Caco-2 (cell line): ENCODE measurements at regions not wholly inside any gene's neighbourhood (a gene's known extent, or its start where the extent isn't known, plus 50 kb on each side); places are given as distances from the start of the nearest gene placed in this dataset.

Source experiments
- BruUV-seq: library from RNA; stranded (reverse); fragments of 400-500 nt; replicated peaks from 2 replicates; lab custom pipeline; 2021; lab: Mats Ljungman, UMichigan
- CTCF ChIA-PET: fragments of 300-600 bp; sonication (Branson Sonifier 250); formaldehyde crosslinking; loops from one replicate; lab custom pipeline; 2022; ENCODE audit warnings: antibody characterized with exemption; lab: Charles Lee
- POLR2A ChIA-PET: fragments of 300-600 bp; sonication (Branson Sonifier 250); formaldehyde crosslinking; loops from one replicate; lab custom pipeline; 2022; ENCODE audit warnings: antibody characterized with exemption; lab: Charles Lee
- DNase-seq, 2 experiments: peaks; one replicate each; pipeline versions ENCODE4 v3.0.0 to v3.0.0-alpha.2; 2020 to 2022
- H3K27me3 ChIP-seq: replicated peaks from 2 replicates; pipeline ENCODE4 v1.6.0; 2011; ENCODE audit warnings: low read length; ENCODE audit not compliant: control insufficient read depth, insufficient read depth
- H3K36me3 ChIP-seq: 2 replicates; pipeline ENCODE4 v1.5.1; 2011; ENCODE audit warnings: low read length; ENCODE audit not compliant: control insufficient read depth, insufficient read depth
- H3K4me1 ChIP-seq: fragments of 250-450 bp; sonication (Bioruptor Pico); 2 replicates; pipeline ENCODE4 v1.5.1; 2020; ENCODE audit warnings: mild to moderate bottlenecking
- H3K4me3 ChIP-seq: 2 replicates; pipeline ENCODE4 v1.5.1; 2011; ENCODE audit warnings: low read depth, mild to moderate bottlenecking, control low read depth, low read length
- H3K9me3 ChIP-seq: fragments of 250-450 bp; sonication (Bioruptor Pico); 2 replicates; pipeline ENCODE4 v1.5.1; 2020; ENCODE audit warnings: mild to moderate bottlenecking, moderate library complexity
- H3K27ac Mint-ChIP-seq: one replicate; pipeline ENCODE4 v1.8.0; 2022; ENCODE audit warnings: mixed read lengths; ENCODE audit not compliant: unreplicated experiment
- H3K27me3 Mint-ChIP-seq: one replicate; pipeline ENCODE4 v1.8.0; 2022; ENCODE audit warnings: mixed read lengths; ENCODE audit not compliant: insufficient read depth, unreplicated experiment
- H3K36me3 Mint-ChIP-seq: one replicate; pipeline ENCODE4 v1.8.0; 2022; ENCODE audit warnings: mild to moderate bottlenecking, mixed read lengths; ENCODE audit not compliant: insufficient read depth, unreplicated experiment
- H3K4me1 Mint-ChIP-seq: one replicate; pipeline ENCODE4 v1.8.0; 2022; ENCODE audit warnings: low read depth, mixed read lengths; ENCODE audit not compliant: unreplicated experiment
- H3K4me3 Mint-ChIP-seq: one replicate; pipeline ENCODE4 v1.8.0; 2022; ENCODE audit warnings: mild to moderate bottlenecking, moderate library complexity, mixed read lengths; ENCODE audit not compliant: unreplicated experiment
- H3K9me3 Mint-ChIP-seq: one replicate; pipeline ENCODE4 v1.8.0; 2022; ENCODE audit warnings: mixed read lengths; ENCODE audit not compliant: unreplicated experiment
- intact Hi-C: fragments of 100-400 bp; cut with micrococcal nuclease; formaldehyde crosslinking; loops from one replicate; pipeline ENCODE4 v1.10.0; 2022; ENCODE audit not compliant: unreplicated experiment
- TF ChIP-seq, protein P1 (sequence below), 2 experiments: fragments of 200-600 bp in 1 of 2; IDR thresholded peaks; 1 replicate in 1 of 2; 2 replicates in 1 of 2; pipeline versions ENCODE4 v1.5.1 to v1.8.0; 2011 to 2022; ENCODE audit warnings: antibody characterized with exemption in 1 of 2, control low read depth in 1 of 2, inconsistent platforms in 1 of 2, low read depth in 1 of 2, low read length in 1 of 2, mild to moderate bottlenecking in 1 of 2, moderate library complexity in 1 of 2; ENCODE audit not compliant: insufficient read depth in 1 of 2, severe bottlenecking in 1 of 2, unreplicated experiment in 1 of 2

DNA sequence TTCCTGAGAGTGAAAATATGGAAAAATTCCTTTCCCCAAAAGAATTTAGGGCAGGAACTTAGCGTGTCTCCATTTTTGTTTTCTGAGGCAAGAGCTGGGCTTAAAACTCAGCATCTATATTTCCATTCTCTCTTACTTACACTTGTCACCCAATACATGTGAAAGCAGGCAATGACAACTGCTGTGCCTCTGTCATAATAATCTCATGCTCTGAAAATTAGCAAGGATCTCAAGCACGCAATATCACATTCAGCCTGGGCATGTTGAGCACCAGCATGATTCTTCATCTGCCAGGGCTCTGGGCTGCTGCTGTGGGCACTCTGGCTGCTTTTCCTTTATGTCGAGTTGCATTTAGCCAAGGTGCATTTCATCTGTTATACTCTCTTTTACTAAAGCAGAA lies 255.5 kb downstream of the SNX10 start:
- no peak for DNase-seq
- H3K9me3 Mint-ChIP-seq = no peaks in the 10 kb centered on the region
- H3K4me1 ChIP-seq = no peaks in the 10 kb centered on the region
- peaks cover 28% of the 10 kb centered on the region for H3K27me3 Mint-ChIP-seq
- ChIA-PET POLR2A (no interaction called here), CTCF (no interaction called here)
- no peak overlapping the region for H3K27ac Mint-ChIP-seq
- TF ChIP-seq, protein P1, sequence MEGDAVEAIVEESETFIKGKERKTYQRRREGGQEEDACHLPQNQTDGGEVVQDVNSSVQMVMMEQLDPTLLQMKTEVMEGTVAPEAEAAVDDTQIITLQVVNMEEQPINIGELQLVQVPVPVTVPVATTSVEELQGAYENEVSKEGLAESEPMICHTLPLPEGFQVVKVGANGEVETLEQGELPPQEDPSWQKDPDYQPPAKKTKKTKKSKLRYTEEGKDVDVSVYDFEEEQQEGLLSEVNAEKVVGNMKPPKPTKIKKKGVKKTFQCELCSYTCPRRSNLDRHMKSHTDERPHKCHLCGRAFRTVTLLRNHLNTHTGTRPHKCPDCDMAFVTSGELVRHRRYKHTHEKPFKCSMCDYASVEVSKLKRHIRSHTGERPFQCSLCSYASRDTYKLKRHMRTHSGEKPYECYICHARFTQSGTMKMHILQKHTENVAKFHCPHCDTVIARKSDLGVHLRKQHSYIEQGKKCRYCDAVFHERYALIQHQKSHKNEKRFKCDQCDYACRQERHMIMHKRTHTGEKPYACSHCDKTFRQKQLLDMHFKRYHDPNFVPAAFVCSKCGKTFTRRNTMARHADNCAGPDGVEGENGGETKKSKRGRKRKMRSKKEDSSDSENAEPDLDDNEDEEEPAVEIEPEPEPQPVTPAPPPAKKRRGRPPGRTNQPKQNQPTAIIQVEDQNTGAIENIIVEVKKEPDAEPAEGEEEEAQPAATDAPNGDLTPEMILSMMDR (IDR thresholded peaks at IDR 0.05; ENCODE audit: insufficient read depth in 1 of 2, low read depth in 1 of 2, low read length in 1 of 2, severe bottlenecking in 1 of 2, unreplicated experiment in 1 of 2) = no peak
- H3K27me3 ChIP-seq = peaks cover 3% of the 10 kb centered on the region
- no peaks in the 10 kb centered on the region for H3K9me3 ChIP-seq
- no peaks in the 10 kb centered on the region for H3K36me3 Mint-ChIP-seq
- intact Hi-C loops = no loop called here
- no peaks in the 10 kb centered on the region for H3K36me3 ChIP-seq
- no peaks in the 10 kb centered on the region for H3K4me1 Mint-ChIP-seq
- H3K4me3 Mint-ChIP-seq = no peak overlapping the region
- no TSS peak for BruUV-seq
- H3K4me3 ChIP-seq = no peak overlapping the region

DNA sequence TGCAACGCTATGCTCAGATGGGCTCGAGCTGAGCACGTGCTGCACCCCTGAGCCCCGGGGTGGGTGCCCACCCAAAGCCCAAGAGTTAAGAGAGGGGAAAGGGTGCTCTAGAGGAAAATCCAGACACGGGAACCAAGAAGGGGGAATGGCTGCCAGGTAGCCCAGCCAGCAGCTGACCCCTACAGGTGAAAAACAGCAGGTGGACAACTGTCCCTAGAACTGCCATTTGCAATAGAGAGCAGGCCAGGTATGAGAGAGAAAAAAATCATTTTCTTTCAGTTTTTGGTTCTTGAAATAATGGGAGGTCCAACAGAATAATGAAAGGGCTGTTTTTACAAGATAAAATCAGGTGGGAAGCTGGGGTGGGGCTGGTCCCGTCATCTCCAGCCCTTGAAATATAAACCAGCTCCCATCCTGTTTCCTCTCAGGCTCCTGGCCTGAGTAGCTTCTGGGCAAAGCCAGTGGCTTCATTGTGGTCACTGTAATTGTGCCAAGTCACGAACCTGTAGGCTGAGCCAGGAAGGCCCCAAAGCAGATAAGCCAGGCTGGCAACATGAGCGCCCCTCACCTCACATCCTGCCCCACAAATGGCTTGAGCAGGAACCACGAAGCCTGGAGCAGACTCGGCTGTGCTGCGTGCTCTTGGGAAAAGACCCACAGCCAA lies 257.8 kb downstream of the SNX10 start:
- Mint-ChIP-seq H3K27me3 (peaks cover 24% of the 10 kb centered on the region), H3K4me3 (no peak overlapping the region), H3K36me3 (no peaks in the 10 kb centered on the region), H3K9me3 (no peaks in the 10 kb centered on the region), H3K27ac (no peak overlapping the region), H3K4me1 (no peaks in the 10 kb centered on the region)
- H3K36me3 ChIP-seq = no peaks in the 10 kb centered on the region
- POLR2A ChIA-PET = no interaction called here
- peaks cover 3% of the 10 kb centered on the region for H3K27me3 ChIP-seq
- no peak overlapping the region for H3K4me3 ChIP-seq
- BruUV-seq = no TSS peak
- no peaks in the 10 kb centered on the region for H3K9me3 ChIP-seq
- no peaks in the 10 kb centered on the region for H3K4me1 ChIP-seq
- no peak for DNase-seq
- intact Hi-C loops = no loop called here
- TF ChIP-seq, protein P1 (IDR thresholded peaks at IDR 0.05; ENCODE audit: insufficient read depth in 1 of 2, low read depth in 1 of 2, low read length in 1 of 2, severe bottlenecking in 1 of 2, unreplicated experiment in 1 of 2) = no peak
- CTCF ChIA-PET = no interaction called here

DNA sequence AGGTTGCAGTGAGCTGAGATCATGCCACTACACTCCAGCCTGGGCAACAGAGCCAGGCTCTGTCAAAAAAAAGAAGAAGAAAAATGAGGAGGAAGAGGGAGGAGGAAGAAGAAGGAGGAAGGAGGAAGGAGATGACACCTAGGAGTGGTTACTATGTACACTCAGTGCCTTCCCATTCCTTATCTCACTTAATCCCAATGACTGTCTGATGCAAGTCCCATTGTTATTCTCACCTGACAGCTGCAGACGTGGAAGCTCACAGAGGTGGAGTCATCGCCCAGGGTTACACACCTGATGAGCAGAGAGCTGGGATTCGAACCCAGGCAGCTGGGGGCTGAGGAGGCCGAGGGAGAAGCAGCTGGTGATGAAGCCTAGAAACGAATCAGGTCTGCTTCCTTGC lies 258.8 kb downstream of the SNX10 start:
- intact Hi-C loops = no loop called here
- POLR2A ChIA-PET = no interaction called here
- no TSS peak for BruUV-seq
- no peaks in the 10 kb centered on the region for H3K9me3 ChIP-seq
- DNase-seq = no peak
- CTCF ChIA-PET = no interaction called here
- H3K36me3 Mint-ChIP-seq = no peaks in the 10 kb centered on the region
- H3K36me3 ChIP-seq = no peaks in the 10 kb centered on the region
- no peak overlapping the region for H3K27ac Mint-ChIP-seq
- H3K4me1 Mint-ChIP-seq = no peaks in the 10 kb centered on the region
- peaks cover 3% of the 10 kb centered on the region for H3K27me3 ChIP-seq
- no peak overlapping the region for H3K4me3 Mint-ChIP-seq
- peaks cover 20% of the 10 kb centered on the region for H3K27me3 Mint-ChIP-seq
- H3K4me3 ChIP-seq = no peak overlapping the region
- H3K4me1 ChIP-seq = no peaks in the 10 kb centered on the region
- H3K9me3 Mint-ChIP-seq = no peaks in the 10 kb centered on the region
- TF ChIP-seq, protein P1 (IDR thresholded peaks at IDR 0.05; ENCODE audit: insufficient read depth in 1 of 2, low read depth in 1 of 2, low read length in 1 of 2, severe bottlenecking in 1 of 2, unreplicated experiment in 1 of 2) = no peak
